Caco-2 (cell line): ENCODE measurements at regions not wholly inside any gene's neighbourhood (a gene's known extent, or its start where the extent isn't known, plus 50 kb on each side); places are given as distances from the start of the nearest gene placed in this dataset.
A peak's percentile ranks its signal among the peaks of the same experiment; 100 is the strongest.

Experiments
- BruUV-seq: library from RNA; stranded (reverse); fragments of 400-500 nt; replicated peaks from 2 replicates; lab custom pipeline; 2021; lab: Mats Ljungman, UMichigan
- CTCF ChIA-PET: fragments of 300-600 bp; sonication (Branson Sonifier 250); formaldehyde crosslinking; loops from one replicate; lab custom pipeline; 2022; ENCODE audit warnings: antibody characterized with exemption; lab: Charles Lee
- POLR2A ChIA-PET: fragments of 300-600 bp; sonication (Branson Sonifier 250); formaldehyde crosslinking; loops from one replicate; lab custom pipeline; 2022; ENCODE audit warnings: antibody characterized with exemption; lab: Charles Lee
- DNase-seq, 2 experiments: peaks; one replicate each; pipeline versions ENCODE4 v3.0.0 to v3.0.0-alpha.2; 2020 to 2022
- H3K27me3 ChIP-seq: replicated peaks from 2 replicates; pipeline ENCODE4 v1.6.0; 2011; ENCODE audit warnings: low read length; ENCODE audit not compliant: control insufficient read depth, insufficient read depth
- H3K36me3 ChIP-seq: 2 replicates; pipeline ENCODE4 v1.5.1; 2011; ENCODE audit warnings: low read length; ENCODE audit not compliant: control insufficient read depth, insufficient read depth
- H3K4me1 ChIP-seq: fragments of 250-450 bp; sonication (Bioruptor Pico); 2 replicates; pipeline ENCODE4 v1.5.1; 2020; ENCODE audit warnings: mild to moderate bottlenecking
- H3K4me3 ChIP-seq: 2 replicates; pipeline ENCODE4 v1.5.1; 2011; ENCODE audit warnings: low read depth, mild to moderate bottlenecking, control low read depth, low read length
- H3K9me3 ChIP-seq: fragments of 250-450 bp; sonication (Bioruptor Pico); 2 replicates; pipeline ENCODE4 v1.5.1; 2020; ENCODE audit warnings: mild to moderate bottlenecking, moderate library complexity
- H3K27ac Mint-ChIP-seq: one replicate; pipeline ENCODE4 v1.8.0; 2022; ENCODE audit warnings: mixed read lengths; ENCODE audit not compliant: unreplicated experiment
- H3K27me3 Mint-ChIP-seq: one replicate; pipeline ENCODE4 v1.8.0; 2022; ENCODE audit warnings: mixed read lengths; ENCODE audit not compliant: insufficient read depth, unreplicated experiment
- H3K36me3 Mint-ChIP-seq: one replicate; pipeline ENCODE4 v1.8.0; 2022; ENCODE audit warnings: mild to moderate bottlenecking, mixed read lengths; ENCODE audit not compliant: insufficient read depth, unreplicated experiment
- H3K4me1 Mint-ChIP-seq: one replicate; pipeline ENCODE4 v1.8.0; 2022; ENCODE audit warnings: low read depth, mixed read lengths; ENCODE audit not compliant: unreplicated experiment
- H3K4me3 Mint-ChIP-seq: one replicate; pipeline ENCODE4 v1.8.0; 2022; ENCODE audit warnings: mild to moderate bottlenecking, moderate library complexity, mixed read lengths; ENCODE audit not compliant: unreplicated experiment
- H3K9me3 Mint-ChIP-seq: one replicate; pipeline ENCODE4 v1.8.0; 2022; ENCODE audit warnings: mixed read lengths; ENCODE audit not compliant: unreplicated experiment
- intact Hi-C: fragments of 100-400 bp; cut with micrococcal nuclease; formaldehyde crosslinking; loops from one replicate; pipeline ENCODE4 v1.10.0; 2022; ENCODE audit not compliant: unreplicated experiment
- TF ChIP-seq, protein P1 (sequence below), 2 experiments: fragments of 200-600 bp in 1 of 2; IDR thresholded peaks; 1 replicate in 1 of 2; 2 replicates in 1 of 2; pipeline versions ENCODE4 v1.5.1 to v1.8.0; 2011 to 2022; ENCODE audit warnings: antibody characterized with exemption in 1 of 2, control low read depth in 1 of 2, inconsistent platforms in 1 of 2, low read depth in 1 of 2, low read length in 1 of 2, mild to moderate bottlenecking in 1 of 2, moderate library complexity in 1 of 2; ENCODE audit not compliant: insufficient read depth in 1 of 2, severe bottlenecking in 1 of 2, unreplicated experiment in 1 of 2

DNA sequence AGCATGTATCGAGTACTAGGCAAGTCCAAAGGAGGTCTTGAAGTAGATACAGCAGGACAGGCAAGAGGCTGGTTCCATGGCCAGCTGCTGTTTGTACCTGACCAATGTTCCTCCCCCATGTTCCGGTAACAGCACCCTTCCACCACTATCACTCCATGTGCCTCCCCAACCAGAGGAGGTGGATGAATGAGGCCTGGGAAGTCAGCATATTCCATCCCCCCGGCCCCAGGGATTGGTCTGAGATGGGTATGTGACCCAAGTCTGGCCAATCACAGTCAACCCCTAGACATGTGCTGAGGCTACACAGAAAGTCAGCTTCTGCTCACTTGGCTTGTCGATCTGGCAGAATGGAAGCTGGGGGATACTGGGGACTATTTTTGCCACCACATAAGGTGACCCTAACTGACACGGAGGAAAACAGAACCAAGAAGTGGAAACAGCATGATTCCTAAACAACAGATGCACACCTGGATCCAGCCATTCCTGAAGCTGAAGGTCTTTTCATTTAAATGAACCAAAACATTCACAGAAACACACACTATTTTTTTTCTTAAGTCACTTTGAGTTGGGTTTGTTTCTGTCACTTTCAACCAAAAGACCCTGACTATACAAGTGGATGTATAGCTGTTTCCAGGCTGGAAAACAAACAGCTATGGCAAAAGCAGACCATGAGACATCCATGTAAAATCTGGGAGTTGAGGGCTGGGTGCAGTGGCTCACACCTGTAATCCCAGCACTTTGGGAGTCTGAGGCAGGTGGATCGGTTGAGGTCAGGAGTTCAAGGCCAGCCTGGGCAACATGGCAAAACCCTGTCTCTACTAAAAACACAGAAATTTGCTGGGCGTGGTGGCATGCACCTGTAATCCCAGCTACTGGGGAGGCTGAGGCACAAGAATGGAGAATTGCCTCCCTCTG lies 70.4 kb upstream of the PTPN1 start:
- BruUV-seq: no TSS peak
- Mint-ChIP-seq H3K27ac (peak overlapping the region; percentile 8), H3K9me3 (no peaks in the 10 kb centered on the region)

DNA sequence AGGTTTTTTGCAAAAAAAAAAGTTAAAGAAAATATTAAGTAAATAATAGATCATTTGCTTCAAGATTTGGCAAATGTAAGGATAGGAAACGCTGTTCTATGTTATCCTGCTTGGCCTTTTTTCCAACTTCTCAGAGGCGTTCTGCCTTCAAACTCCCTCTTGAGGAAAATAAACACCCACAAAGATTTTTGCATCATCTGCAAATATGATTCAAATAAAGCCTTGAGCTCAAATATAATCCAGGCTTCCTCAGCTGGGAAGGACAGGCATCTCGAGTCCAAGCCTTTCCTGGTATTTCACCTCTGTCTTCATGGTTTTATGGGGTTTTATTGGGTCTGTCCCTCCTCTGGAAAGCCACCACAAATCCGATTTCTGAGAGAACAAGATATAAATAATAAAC lies 67.7 kb upstream of the PTPN1 start:
- peaks cover 54% of the 10 kb centered on the region for H3K4me1 ChIP-seq
- no peaks in the 10 kb centered on the region for H3K36me3 Mint-ChIP-seq
- H3K36me3 ChIP-seq: no peaks in the 10 kb centered on the region
- no peaks in the 10 kb centered on the region for H3K9me3 Mint-ChIP-seq
- DNase-seq: no peak
- no TSS peak for BruUV-seq
- no peak overlapping the region for H3K4me3 ChIP-seq
- no peak overlapping the region for H3K4me3 Mint-ChIP-seq
- H3K27me3 Mint-ChIP-seq: no peaks in the 10 kb centered on the region
- H3K4me1 Mint-ChIP-seq: peaks cover 36% of the 10 kb centered on the region
- ChIA-PET POLR2A (interaction anchor here (0.5 kb wide), 1 partner anchor 269 kb away, joined by 5 read pairs; no protein-coding TSS in a partner anchor), CTCF (interaction anchor here (0.6 to 0.7 kb wide), 2 partner anchors 21 to 33 kb away, joined by 3 to 4 read pairs; no protein-coding TSS in a partner anchor)
- intact Hi-C loops: no loop called here
- TF ChIP-seq, protein P1, sequence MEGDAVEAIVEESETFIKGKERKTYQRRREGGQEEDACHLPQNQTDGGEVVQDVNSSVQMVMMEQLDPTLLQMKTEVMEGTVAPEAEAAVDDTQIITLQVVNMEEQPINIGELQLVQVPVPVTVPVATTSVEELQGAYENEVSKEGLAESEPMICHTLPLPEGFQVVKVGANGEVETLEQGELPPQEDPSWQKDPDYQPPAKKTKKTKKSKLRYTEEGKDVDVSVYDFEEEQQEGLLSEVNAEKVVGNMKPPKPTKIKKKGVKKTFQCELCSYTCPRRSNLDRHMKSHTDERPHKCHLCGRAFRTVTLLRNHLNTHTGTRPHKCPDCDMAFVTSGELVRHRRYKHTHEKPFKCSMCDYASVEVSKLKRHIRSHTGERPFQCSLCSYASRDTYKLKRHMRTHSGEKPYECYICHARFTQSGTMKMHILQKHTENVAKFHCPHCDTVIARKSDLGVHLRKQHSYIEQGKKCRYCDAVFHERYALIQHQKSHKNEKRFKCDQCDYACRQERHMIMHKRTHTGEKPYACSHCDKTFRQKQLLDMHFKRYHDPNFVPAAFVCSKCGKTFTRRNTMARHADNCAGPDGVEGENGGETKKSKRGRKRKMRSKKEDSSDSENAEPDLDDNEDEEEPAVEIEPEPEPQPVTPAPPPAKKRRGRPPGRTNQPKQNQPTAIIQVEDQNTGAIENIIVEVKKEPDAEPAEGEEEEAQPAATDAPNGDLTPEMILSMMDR (IDR thresholded peaks at IDR 0.05; ENCODE audit: insufficient read depth in 1 of 2, low read depth in 1 of 2, low read length in 1 of 2, severe bottlenecking in 1 of 2, unreplicated experiment in 1 of 2): no peak
- no peaks in the 10 kb centered on the region for H3K27me3 ChIP-seq
- no peaks in the 10 kb centered on the region for H3K9me3 ChIP-seq
- H3K27ac Mint-ChIP-seq: no peak overlapping the region

More for the DNA sequence above, 70.4 kb upstream of the PTPN1 start:
- Mint-ChIP-seq H3K27me3 (no peaks in the 10 kb centered on the region), H3K4me1 (peaks cover 34% of the 10 kb centered on the region), H3K4me3 (no peak overlapping the region), H3K36me3 (no peaks in the 10 kb centered on the region)
- H3K9me3 ChIP-seq: no peaks in the 10 kb centered on the region
- TF ChIP-seq, protein P1 (IDR thresholded peaks at IDR 0.05; ENCODE audit: insufficient read depth in 1 of 2, low read depth in 1 of 2, low read length in 1 of 2, severe bottlenecking in 1 of 2, unreplicated experiment in 1 of 2): no peak
- no peak overlapping the region for H3K4me3 ChIP-seq
- H3K4me1 ChIP-seq: peaks cover 45% of the 10 kb centered on the region
- H3K27me3 ChIP-seq: no peaks in the 10 kb centered on the region
- no peaks in the 10 kb centered on the region for H3K36me3 ChIP-seq
- intact Hi-C loops: no loop called here
- ChIA-PET CTCF (interaction anchor here (1.2 kb wide), 1 partner anchor 253 kb away, joined by 3 read pairs; no protein-coding TSS in a partner anchor), POLR2A (no interaction called here)
- no peak for DNase-seq

GRCh38 chr20:50445354-50446151 lies 64.6 kb upstream of the PTPN1 start:
- Histone ChIP-seq H3K4me1 (peaks cover 48% of the 10 kb centered on the region), H3K4me3 (no peak overlapping the region), H3K27me3 (no peaks in the 10 kb centered on the region), H3K9me3 (no peaks in the 10 kb centered on the region), H3K36me3 (no peaks in the 10 kb centered on the region)
- CTCF ChIA-PET: interaction anchor here (0.7 kb wide), 1 partner anchor 258 kb away, joined by 3 read pairs; no protein-coding TSS in a partner anchor
- TF ChIP-seq, protein P1 (IDR thresholded peaks at IDR 0.05; ENCODE audit: insufficient read depth in 1 of 2, low read depth in 1 of 2, low read length in 1 of 2, severe bottlenecking in 1 of 2, unreplicated experiment in 1 of 2): no peak
- POLR2A ChIA-PET: interaction anchor here (0.7 kb wide), 1 partner anchor 50 kb away, joined by 4 read pairs; no protein-coding TSS in a partner anchor
- H3K36me3 Mint-ChIP-seq: peaks cover 6% of the 10 kb centered on the region
- H3K4me3 Mint-ChIP-seq: no peak overlapping the region
- no peaks in the 10 kb centered on the region for H3K27me3 Mint-ChIP-seq
- DNase-seq: no peak
- no peak overlapping the region for H3K27ac Mint-ChIP-seq
- intact Hi-C loops: no loop called here
- H3K4me1 Mint-ChIP-seq: peaks cover 56% of the 10 kb centered on the region
- H3K9me3 Mint-ChIP-seq: peaks cover 9% of the 10 kb centered on the region
- BruUV-seq: no TSS peak
